RWPE2 (cell line): ENCODE measurements at regions not wholly inside any gene's neighbourhood (a gene's known extent, or its start where the extent isn't known, plus 50 kb on each side); places are given as distances from the start of the nearest gene placed in this dataset.

Experiments used
- ATAC-seq: fragments of 200-7000 bp; cut with Tn5 transposase; 3 replicates; pipeline ENCODE4 v1.9.1; 2021; ENCODE audit warnings: low read depth
- DNase-seq: peaks from one replicate; pipeline ENCODE4 v3.0.0-alpha.2; 2020; ENCODE audit warnings: low spot score
- H3K27ac ChIP-seq: fragments of 450-650 bp; 2 replicates; pipeline ENCODE4 v1.5.1; 2017; ENCODE audit warnings: mild to moderate bottlenecking; ENCODE audit not compliant: poor library complexity, severe bottlenecking
- H3K27me3 ChIP-seq: fragments of 250-450 bp; sonication (Bioruptor Pico); 2 replicates; pipeline ENCODE4 v1.5.1; 2021; ENCODE audit warnings: mild to moderate bottlenecking, moderate library complexity; ENCODE audit not compliant: insufficient read depth, poor library complexity, severe bottlenecking
- H3K36me3 ChIP-seq: fragments of 250-450 bp; sonication (Bioruptor Pico); 2 replicates; pipeline ENCODE4 v1.5.1; 2020; ENCODE audit warnings: low read depth, mild to moderate bottlenecking, moderate library complexity
- H3K4me1 ChIP-seq: fragments of 250-450 bp; sonication (Bioruptor Pico); 2 replicates; pipeline ENCODE4 v1.5.1; 2021; ENCODE audit warnings: mild to moderate bottlenecking, moderate library complexity; ENCODE audit not compliant: insufficient read depth, poor library complexity, severe bottlenecking
- H3K4me3 ChIP-seq: fragments of 250-450 bp; sonication (Bioruptor Pico); 2 replicates; pipeline ENCODE4 v1.5.1; 2021; ENCODE audit warnings: mild to moderate bottlenecking, moderate library complexity; ENCODE audit not compliant: severe bottlenecking
- H3K9me3 ChIP-seq: fragments of 250-450 bp; sonication (Bioruptor Pico); 2 replicates; pipeline ENCODE4 v1.5.1; 2021; ENCODE audit warnings: mild to moderate bottlenecking, moderate library complexity; ENCODE audit not compliant: severe bottlenecking
- TF ChIP-seq, protein P1 (sequence below): fragments of 450-650 bp; IDR thresholded peaks from one replicate; pipeline ENCODE4 v1.5.1; 2017; ENCODE audit warnings: mild to moderate bottlenecking, moderate library complexity; ENCODE audit not compliant: poor library complexity, severe bottlenecking

DNA sequence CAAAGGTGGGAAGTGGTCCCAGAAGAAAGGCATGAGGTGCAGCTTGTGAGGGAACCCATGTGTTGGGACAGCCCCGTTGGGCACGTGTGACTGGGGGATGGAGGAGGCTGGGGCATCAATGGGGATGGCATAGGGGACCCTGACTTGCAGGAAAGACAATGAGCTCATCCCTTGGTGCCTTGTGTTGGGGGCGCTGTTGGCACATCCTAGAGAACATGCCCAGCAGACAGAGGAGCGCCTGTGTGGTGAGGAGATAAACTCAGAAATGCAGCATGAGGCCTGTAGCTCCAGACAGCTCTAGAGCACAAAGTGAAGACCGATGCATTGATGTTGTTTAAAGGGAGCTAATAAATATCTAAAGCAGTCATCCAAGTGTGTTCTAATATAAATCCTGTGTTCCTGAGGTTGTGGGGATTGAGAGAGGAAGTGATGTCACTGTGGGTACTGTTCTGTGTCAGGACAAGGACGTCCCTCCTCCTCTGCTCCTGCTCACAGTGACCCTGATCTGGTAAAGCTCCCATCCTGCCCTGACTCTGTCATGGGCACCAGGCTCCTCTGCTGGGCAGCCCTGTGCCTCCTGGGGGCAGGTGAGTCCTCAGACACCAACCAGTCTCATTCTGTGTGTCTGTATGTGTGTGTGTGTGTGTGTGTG is 126.1 kb upstream of the PRSS58 start:
- DNase-seq: no peak
- peak; percentile 10; the same call in 2 of the 3 replicates for ATAC-seq
- no peak overlapping the region for H3K4me3 ChIP-seq
- H3K36me3 ChIP-seq: no peaks in the 10 kb centered on the region
- no peaks in the 10 kb centered on the region for H3K9me3 ChIP-seq
- H3K27me3 ChIP-seq: no peaks in the 10 kb centered on the region
- peaks cover 14% of the 10 kb centered on the region for H3K4me1 ChIP-seq
- TF ChIP-seq, protein P1, sequence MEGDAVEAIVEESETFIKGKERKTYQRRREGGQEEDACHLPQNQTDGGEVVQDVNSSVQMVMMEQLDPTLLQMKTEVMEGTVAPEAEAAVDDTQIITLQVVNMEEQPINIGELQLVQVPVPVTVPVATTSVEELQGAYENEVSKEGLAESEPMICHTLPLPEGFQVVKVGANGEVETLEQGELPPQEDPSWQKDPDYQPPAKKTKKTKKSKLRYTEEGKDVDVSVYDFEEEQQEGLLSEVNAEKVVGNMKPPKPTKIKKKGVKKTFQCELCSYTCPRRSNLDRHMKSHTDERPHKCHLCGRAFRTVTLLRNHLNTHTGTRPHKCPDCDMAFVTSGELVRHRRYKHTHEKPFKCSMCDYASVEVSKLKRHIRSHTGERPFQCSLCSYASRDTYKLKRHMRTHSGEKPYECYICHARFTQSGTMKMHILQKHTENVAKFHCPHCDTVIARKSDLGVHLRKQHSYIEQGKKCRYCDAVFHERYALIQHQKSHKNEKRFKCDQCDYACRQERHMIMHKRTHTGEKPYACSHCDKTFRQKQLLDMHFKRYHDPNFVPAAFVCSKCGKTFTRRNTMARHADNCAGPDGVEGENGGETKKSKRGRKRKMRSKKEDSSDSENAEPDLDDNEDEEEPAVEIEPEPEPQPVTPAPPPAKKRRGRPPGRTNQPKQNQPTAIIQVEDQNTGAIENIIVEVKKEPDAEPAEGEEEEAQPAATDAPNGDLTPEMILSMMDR: no peak
- peak overlapping the region; percentile 64 for H3K27ac ChIP-seq

DNA sequence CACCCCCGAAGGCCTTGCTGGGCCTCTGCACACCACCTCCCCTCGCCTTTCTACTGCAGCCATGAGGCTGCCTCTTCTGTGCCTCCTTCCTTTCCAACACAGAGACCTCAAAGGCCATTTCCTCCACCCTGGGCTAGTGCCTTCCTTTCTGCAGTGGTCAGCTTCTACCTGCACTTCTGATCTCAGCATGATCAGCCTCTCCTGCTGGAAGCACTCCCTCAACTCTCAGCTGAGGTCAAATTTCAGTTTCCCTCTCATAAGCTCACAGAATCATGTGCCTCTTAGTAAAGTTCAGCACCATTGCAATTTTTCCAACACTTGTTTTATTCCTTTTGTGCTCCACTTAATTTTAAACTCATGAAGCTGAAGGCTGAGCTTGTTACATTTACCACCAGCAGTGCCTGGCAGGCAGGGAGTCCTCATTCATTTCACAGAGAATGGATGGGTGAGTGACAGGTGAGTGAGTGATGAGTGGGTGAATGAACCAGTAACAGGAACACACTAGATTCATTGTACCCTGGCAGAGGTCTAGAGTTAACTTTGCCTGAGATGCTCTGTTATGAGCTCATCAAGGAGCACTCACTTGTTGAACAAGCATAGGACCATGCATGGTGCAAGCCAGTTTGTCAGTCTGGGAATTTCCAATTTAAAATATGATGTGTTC is 124.0 kb upstream of the PRSS58 start:
- H3K27ac ChIP-seq: no peak overlapping the region
- ATAC-seq (no peak), DNase-seq (no peak)
- no peaks in the 10 kb centered on the region for H3K36me3 ChIP-seq
- no peak overlapping the region for H3K4me3 ChIP-seq
- H3K27me3 ChIP-seq: no peaks in the 10 kb centered on the region
- peaks cover 14% of the 10 kb centered on the region for H3K4me1 ChIP-seq
- no peaks in the 10 kb centered on the region for H3K9me3 ChIP-seq
- TF ChIP-seq, protein P1: no peak

DNA sequence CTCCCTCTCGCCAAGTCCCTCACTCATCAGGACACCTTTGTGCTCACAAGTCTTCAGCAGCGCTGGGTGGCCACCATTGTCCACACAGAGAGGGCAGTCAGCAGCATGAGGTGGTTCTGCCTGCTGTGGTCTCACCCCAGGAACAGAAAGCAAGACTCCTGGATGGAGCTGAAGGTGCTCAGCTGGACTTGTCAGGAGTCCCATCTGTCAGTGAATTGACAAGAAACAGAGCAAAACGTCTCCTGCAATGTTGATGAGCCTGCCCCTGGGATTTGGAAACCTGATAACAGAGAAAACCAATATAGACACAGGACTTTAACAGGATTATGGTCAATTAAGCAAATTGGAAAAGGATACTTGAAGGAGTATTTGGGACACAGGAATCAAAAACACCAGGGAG is 122.2 kb upstream of the PRSS58 start:
- peaks cover 21% of the 10 kb centered on the region for H3K4me1 ChIP-seq
- DNase-seq (no peak), ATAC-seq (no peak)
- TF ChIP-seq, protein P1: no peak
- no peaks in the 10 kb centered on the region for H3K9me3 ChIP-seq
- no peak overlapping the region for H3K4me3 ChIP-seq
- no peak overlapping the region for H3K27ac ChIP-seq
- no peaks in the 10 kb centered on the region for H3K27me3 ChIP-seq
- no peaks in the 10 kb centered on the region for H3K36me3 ChIP-seq

DNA sequence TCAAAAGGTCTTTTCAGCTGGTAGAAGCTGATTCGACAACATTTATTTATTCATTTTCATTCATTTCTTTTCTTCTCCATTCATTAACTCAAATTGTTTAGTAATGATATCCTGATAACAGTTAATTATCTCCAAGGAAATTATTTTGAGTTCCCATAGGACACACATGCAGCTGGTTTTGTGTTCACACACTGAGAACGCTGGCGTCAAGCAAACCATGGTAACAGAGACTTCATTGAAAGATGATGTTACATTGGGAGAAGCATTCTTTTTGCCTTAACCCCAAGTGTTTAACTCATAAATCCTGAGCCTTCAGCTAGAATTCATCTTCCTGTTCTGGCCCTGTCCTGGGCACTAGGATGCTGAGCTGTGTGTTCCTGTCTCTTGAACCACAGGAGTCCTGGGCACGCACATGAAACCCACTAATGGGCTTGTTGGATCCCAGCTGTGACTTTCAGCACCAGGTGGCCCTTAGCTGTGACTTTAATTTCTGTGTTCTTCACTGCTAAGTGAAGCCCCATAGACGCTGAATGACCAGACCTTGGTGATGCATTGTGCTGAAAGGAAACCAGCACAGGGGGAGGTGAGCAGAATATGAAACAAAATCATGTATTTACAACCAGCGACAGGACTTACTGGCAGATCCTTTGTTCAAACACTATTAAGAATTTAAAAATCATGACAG is 121.5 kb upstream of the PRSS58 start:
- ATAC-seq (no peak), DNase-seq (no peak)

More for the DNA sequence above, 121.5 kb upstream of the PRSS58 start:
- Histone ChIP-seq H3K4me3 (no peak overlapping the region), H3K9me3 (no peaks in the 10 kb centered on the region), H3K4me1 (peaks cover 16% of the 10 kb centered on the region), H3K27me3 (no peaks in the 10 kb centered on the region), H3K27ac (no peak overlapping the region), H3K36me3 (no peaks in the 10 kb centered on the region)
- TF ChIP-seq, protein P1: no peak
